Epithelial cell of proximal tubule (primary cell): ENCODE measurements at regions not wholly inside any gene's neighbourhood (a gene's known extent, or its start where the extent isn't known, plus 50 kb on each side); places are given as distances from the start of the nearest gene placed in this dataset.

ENCODE experiments used
- DNase-seq: peaks from one replicate; pipeline ENCODE4 v3.0.0-alpha.2; 2011; ENCODE audit warnings: low read depth
- H3K4me3 ChIP-seq: 2 replicates; pipeline ENCODE4 v1.5.1; 2011; ENCODE audit warnings: low read depth, mild to moderate bottlenecking, low read length
- TF ChIP-seq, protein P1 (sequence below): conservative IDR thresholded peaks from 2 replicates; pipeline ENCODE4 v1.5.1; 2012; ENCODE audit warnings: low read depth, mild to moderate bottlenecking, low read length

DNA sequence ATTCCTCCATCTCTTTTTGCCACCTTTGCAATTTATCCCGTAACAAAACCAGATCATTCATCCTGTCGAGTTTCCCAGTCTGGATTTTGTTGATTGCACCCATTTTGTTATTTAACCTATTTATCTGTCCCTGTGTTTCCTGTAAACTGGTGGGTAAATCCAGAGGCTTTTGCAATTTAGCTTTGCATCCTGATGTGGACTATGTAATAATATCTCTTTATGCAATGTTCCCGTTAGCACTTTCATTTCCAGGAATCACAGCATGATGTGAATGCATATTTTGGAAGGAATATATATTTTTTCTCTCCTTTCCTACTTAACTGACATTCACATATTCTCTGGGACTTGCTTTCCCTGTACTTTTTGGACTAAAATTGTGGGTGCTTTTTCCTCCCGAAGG, 240.3 kb upstream of the GAS1 start:
- no peak overlapping the region for H3K4me3 ChIP-seq
- DNase-seq: no peak
- TF ChIP-seq, protein P1, sequence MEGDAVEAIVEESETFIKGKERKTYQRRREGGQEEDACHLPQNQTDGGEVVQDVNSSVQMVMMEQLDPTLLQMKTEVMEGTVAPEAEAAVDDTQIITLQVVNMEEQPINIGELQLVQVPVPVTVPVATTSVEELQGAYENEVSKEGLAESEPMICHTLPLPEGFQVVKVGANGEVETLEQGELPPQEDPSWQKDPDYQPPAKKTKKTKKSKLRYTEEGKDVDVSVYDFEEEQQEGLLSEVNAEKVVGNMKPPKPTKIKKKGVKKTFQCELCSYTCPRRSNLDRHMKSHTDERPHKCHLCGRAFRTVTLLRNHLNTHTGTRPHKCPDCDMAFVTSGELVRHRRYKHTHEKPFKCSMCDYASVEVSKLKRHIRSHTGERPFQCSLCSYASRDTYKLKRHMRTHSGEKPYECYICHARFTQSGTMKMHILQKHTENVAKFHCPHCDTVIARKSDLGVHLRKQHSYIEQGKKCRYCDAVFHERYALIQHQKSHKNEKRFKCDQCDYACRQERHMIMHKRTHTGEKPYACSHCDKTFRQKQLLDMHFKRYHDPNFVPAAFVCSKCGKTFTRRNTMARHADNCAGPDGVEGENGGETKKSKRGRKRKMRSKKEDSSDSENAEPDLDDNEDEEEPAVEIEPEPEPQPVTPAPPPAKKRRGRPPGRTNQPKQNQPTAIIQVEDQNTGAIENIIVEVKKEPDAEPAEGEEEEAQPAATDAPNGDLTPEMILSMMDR: no peak

DNA sequence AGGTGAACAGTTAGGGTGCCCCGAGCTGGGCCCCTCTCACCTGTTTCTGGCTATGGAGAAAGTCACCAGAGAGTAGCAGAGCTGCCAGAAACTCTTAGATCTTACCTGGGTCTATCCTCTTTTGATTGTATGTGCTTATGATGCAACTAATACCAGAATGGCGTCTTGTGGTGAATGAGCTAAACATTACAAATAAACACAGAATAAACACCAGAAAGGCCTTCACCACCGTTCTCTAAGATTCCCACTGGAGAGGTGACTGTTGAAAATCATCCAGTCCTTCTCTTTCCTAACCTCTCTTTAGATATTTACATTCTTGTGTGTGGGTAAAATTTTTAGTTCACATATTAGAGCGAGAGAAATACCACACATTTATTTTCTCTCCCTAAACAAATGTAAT, 241.7 kb upstream of the GAS1 start:
- no peak overlapping the region for H3K4me3 ChIP-seq
- TF ChIP-seq, protein P1: no peak
- DNase-seq: no peak

DNA sequence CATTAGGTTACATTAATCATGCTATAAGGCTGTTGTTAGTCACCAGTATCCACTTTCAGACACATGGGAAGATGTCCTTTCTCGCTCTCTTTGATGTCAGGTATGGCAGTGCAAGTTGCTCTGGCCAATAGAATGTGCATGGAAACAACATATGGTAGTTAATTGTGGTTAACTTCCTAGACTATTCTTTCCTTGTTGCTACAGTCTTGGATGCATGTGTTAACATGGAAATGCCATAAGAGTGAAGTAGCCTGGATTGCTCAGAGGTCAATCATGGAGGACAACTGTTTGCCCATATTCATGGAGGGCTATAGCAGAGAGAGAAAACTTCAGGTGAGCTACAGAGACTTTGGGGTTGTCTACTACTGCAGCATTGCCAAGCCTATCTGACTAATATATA, 245.8 kb upstream of the GAS1 start:
- TF ChIP-seq, protein P1: no peak
- no peak for DNase-seq
- H3K4me3 ChIP-seq: no peak overlapping the region

DNA sequence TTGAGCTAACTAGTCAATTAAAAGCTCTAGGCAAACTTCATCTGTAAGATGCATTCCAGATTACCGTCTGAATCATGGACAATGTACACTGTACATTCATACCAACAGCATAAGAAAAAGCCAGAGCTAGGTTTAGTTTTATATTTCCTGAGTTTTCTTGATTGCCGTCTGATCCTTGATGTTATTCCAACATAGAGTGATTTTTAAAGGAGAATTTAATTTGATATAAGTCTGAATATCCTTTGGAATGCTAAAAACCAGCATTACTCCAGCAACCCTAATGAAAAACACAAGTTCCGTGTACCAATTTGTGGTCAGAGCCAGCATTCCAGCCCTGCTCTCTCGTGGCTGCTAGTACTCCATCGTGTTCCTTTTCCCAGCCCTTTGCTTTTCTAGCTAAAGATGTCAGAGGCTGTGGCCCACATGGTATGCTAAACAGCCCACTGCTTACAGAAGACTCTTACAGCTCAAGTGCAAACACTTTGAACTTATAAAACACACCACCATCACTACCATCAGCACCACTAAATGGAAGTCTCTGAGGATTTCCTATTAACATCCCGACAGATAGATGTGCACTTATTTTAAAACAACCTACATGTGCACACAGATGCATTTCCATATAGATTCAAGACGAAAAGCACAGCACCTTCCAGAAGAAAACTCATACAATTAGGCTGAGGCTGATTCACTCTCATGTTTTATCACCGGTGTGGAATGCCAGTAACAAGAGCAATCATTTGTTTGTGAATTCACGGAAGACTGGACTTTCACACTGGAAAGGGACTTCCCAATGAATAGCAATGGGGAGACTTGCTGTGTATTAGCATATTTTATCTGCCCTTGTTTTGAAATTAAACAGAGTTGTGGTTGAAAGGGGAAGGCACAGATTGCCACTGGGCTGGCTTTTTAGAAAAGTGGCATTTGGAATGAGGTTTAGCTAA, 246.9 kb upstream of the GAS1 start:
- DNase-seq: peak; percentile 98
- TF ChIP-seq, protein P1: no peak

DNA sequence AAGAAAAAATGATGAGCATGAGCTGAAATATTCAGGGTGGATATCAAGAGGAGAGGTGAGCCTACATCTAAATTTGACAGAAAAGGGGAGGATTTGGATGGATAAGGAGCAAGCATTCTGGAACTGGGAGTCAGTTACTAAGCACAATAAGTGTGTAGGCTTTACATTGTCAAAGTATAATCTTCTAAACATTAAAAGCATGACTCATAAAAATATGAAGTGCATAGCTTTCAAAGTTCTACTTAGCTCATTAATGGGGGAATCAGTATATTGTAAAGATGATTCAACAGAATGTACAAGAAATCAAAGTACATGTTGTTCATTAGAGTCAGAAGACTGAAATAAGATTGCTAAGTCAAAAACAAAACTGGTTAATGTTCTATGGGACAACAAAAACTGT, 248.0 kb upstream of the GAS1 start:
- DNase-seq: no peak
- H3K4me3 ChIP-seq: no peak overlapping the region
- TF ChIP-seq, protein P1: no peak

More for the DNA sequence above, 246.9 kb upstream of the GAS1 start:
- H3K4me3 ChIP-seq: peak overlapping the region; percentile 5

DNA sequence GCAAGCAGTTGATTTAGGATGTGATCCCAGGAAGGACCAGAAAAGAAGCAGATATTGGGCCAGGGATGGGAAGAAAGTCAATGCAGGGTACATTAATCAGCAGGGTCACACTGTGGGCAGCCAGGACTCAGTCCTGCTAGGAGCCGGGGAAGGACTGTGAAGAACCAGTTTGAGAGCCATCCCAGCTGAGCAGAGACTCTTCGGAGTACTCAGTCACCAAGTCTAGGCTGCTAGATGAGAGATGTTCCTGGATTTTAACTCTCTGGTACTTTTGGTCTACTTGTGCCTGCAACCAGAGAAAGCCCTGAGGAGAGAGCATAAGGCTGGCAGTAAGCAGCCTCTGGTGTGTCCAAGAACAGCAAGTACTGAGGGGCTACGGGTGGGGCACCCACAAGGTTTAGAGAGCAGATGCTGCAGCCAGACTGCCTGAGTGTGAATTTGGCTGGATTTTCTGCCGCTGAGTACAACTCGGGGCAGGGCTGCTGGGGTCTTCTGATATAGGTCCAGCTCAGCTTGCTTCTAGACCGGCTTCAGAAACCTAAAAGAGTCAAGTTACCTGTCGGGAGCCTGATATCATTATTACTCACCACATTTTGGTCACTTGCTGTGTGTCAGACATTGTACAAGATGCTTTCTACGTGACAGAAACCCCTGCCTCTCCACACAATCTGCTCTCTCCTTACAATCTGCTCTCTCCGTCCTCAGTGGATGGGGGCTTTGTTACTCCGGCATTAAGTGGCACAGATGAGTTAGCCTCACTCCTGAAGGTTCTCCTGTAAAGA, 250.2 kb upstream of the GAS1 start:
- TF ChIP-seq, protein P1: no peak
- DNase-seq: no peak
- no peak overlapping the region for H3K4me3 ChIP-seq
